HUES48 (cell line): ENCODE measurements at regions not wholly inside any gene's neighbourhood (a gene's known extent, or its start where the extent isn't known, plus 50 kb on each side); places are given as distances from the start of the nearest gene placed in this dataset.
A peak's percentile ranks its signal among the peaks of the same experiment; 100 is the strongest.

Experiments
- H3K27ac ChIP-seq: one replicate; pipeline ENCODE4 v1.7.0; 2013; ENCODE audit warnings: low read depth, low read length, inconsistent platforms
- H3K27me3 ChIP-seq: 2 replicates; pipeline ENCODE4 v1.6.1; 2013; ENCODE audit warnings: mild to moderate bottlenecking, low read length; ENCODE audit not compliant: control insufficient read depth, insufficient read depth
- H3K36me3 ChIP-seq: 2 replicates; pipeline ENCODE4 v1.6.1; 2013; ENCODE audit warnings: low read length; ENCODE audit not compliant: control insufficient read depth, insufficient read depth
- H3K4me1 ChIP-seq: 2 replicates; pipeline ENCODE4 v1.6.1; 2013; ENCODE audit warnings: mild to moderate bottlenecking, low read length; ENCODE audit not compliant: control insufficient read depth, insufficient read depth
- H3K4me3 ChIP-seq: 2 replicates; pipeline ENCODE4 v1.5.1; 2013; ENCODE audit warnings: mild to moderate bottlenecking, low read depth, low read length
- H3K9ac ChIP-seq: 2 replicates; pipeline ENCODE4 v1.6.1; 2013; ENCODE audit warnings: mild to moderate bottlenecking, low read depth, low read length, moderate library complexity
- H3K9me3 ChIP-seq: 2 replicates; pipeline ENCODE4 v1.6.1; 2013; ENCODE audit warnings: low read length; ENCODE audit not compliant: control insufficient read depth, insufficient read depth

GRCh38 chr18:73283032-73283431 is 415.2 kb upstream of the NETO1 start:
- Histone ChIP-seq H3K9ac (no peak overlapping the region), H3K9me3 (no peaks in the 10 kb centered on the region), H3K4me1 (no peaks in the 10 kb centered on the region), H3K4me3 (no peak overlapping the region), H3K36me3 (no peaks in the 10 kb centered on the region), H3K27ac (no peak overlapping the region), H3K27me3 (no peaks in the 10 kb centered on the region)

DNA sequence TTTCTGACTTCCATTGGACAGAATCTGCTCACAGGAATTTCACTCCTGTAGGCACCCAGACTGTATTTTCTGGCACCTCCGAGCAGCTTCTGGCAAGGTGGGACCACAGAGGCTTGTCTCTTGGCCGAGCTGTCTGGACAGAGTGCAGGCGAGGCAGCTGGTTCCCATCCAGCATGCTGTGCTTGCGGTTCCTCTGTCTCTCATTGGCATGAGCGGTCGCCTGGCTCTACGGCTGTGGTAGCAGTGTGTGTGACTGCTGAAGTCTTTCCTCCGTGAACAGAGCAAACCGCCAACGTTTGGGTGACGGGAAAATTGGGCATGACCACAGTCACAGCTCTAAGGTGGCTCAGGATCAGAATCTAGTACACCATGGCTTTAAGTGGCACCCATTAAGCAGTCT is 411.7 kb upstream of the NETO1 start:
- Histone ChIP-seq H3K27me3 (no peaks in the 10 kb centered on the region), H3K4me1 (no peaks in the 10 kb centered on the region), H3K36me3 (no peaks in the 10 kb centered on the region), H3K9ac (no peak overlapping the region), H3K27ac (no peak overlapping the region), H3K9me3 (no peaks in the 10 kb centered on the region), H3K4me3 (no peak overlapping the region)

DNA sequence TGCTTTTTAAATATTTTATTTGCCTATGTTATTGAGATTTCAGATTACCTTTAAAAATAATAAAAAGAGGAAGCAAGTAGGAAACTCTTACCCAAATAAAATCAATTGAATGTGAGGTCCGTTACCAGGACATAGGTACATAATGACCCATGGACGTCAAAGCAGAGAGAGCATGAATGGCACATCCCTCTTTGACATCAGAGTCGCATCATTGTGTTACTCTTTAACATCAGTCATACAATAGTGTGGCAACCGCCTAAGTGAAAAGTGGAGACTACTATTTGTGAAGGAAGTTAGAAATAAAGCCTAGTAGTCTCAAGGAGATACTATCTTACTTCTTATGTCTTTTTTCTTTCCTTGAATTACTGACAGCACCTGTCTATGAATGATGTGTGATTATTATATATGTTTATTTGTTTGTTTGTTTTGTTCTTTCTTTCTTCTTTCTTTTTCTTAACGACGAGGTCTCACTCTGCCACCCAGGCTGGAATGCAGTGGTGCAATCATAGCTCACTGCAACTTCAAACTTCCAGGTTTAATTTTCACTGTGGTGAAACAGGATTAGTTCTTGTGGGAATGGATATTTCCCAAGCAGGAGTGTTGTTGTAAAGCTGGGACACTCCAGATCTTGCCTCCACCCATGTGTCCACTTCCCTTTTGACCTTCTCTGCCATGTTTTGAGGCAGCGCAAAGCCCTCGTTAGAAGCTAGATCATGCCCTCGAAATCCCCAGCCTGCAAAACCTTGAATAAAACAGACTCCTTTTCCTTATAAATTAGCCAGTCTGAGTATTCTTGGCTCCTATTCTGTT is 407.2 kb upstream of the NETO1 start:
- H3K4me3 ChIP-seq: no peak overlapping the region
- H3K36me3 ChIP-seq: no peaks in the 10 kb centered on the region
- H3K27me3 ChIP-seq: no peaks in the 10 kb centered on the region
- H3K9me3 ChIP-seq: no peaks in the 10 kb centered on the region
- H3K9ac ChIP-seq: no peak overlapping the region
- no peaks in the 10 kb centered on the region for H3K4me1 ChIP-seq
- no peak overlapping the region for H3K27ac ChIP-seq

- Histone ChIP-seq H3K4me1 (no peaks in the 10 kb centered on the region), H3K27me3 (no peaks in the 10 kb centered on the region), H3K27ac (no peak overlapping the region), H3K9me3 (no peaks in the 10 kb centered on the region), H3K9ac (no peak overlapping the region), H3K36me3 (no peaks in the 10 kb centered on the region), H3K4me3 (no peak overlapping the region)
Observed at GRCh38 chr18:73270920-73271634, 403.3 kb upstream of the NETO1 start.

- Histone ChIP-seq H3K9ac (no peak overlapping the region), H3K9me3 (no peaks in the 10 kb centered on the region), H3K4me1 (no peaks in the 10 kb centered on the region), H3K27ac (no peak overlapping the region), H3K4me3 (no peak overlapping the region), H3K27me3 (no peaks in the 10 kb centered on the region), H3K36me3 (no peaks in the 10 kb centered on the region)
Observed at GRCh38 chr18:73264562-73264921, 396.8 kb upstream of the NETO1 start.

GRCh38 chr18:73261923-73262322 is 394.1 kb upstream of the NETO1 start:
- Histone ChIP-seq H3K27ac (no peak overlapping the region), H3K27me3 (no peaks in the 10 kb centered on the region), H3K9me3 (no peaks in the 10 kb centered on the region), H3K4me3 (no peak overlapping the region), H3K9ac (no peak overlapping the region), H3K36me3 (no peaks in the 10 kb centered on the region), H3K4me1 (no peaks in the 10 kb centered on the region)

- no peak overlapping the region for H3K9ac ChIP-seq
- no peaks in the 10 kb centered on the region for H3K9me3 ChIP-seq
- no peaks in the 10 kb centered on the region for H3K36me3 ChIP-seq
- no peak overlapping the region for H3K27ac ChIP-seq
- H3K4me3 ChIP-seq: no peak overlapping the region
- no peaks in the 10 kb centered on the region for H3K4me1 ChIP-seq
- H3K27me3 ChIP-seq: no peaks in the 10 kb centered on the region
Observed at GRCh38 chr18:73261243-73261642, 393.5 kb upstream of the NETO1 start.

- Histone ChIP-seq H3K4me1 (no peaks in the 10 kb centered on the region), H3K36me3 (no peaks in the 10 kb centered on the region), H3K27me3 (no peaks in the 10 kb centered on the region), H3K4me3 (no peak overlapping the region), H3K9ac (0 out of 2 replicates have a peak overlapping the region, but pooled peaks have one; percentile 5), H3K27ac (no peak overlapping the region), H3K9me3 (no peaks in the 10 kb centered on the region)
Observed at GRCh38 chr18:73258375-73259087, 390.7 kb upstream of the NETO1 start.

DNA sequence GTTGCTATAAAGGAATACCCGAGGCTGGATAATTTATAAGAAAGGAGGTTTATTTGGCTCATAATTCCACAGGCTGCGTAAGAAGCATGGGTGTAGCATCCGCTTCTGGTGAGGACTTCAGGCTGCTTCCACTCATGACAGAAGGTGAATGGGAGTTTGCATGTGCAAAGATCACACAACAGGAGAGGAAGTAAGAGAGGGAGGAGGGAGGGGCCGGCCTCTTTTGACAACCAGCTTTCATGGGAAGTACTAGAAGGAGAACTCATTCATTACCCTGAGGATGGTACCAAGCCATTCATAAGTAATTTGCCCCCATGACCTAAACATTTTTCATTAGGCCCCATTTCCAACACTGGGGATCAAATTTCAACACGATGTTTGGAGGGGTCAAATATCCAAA is 386.8 kb upstream of the NETO1 start:
- H3K9me3 ChIP-seq: no peaks in the 10 kb centered on the region
- H3K4me3 ChIP-seq: no peak overlapping the region
- H3K36me3 ChIP-seq: no peaks in the 10 kb centered on the region
- H3K27me3 ChIP-seq: no peaks in the 10 kb centered on the region
- no peak overlapping the region for H3K9ac ChIP-seq
- H3K27ac ChIP-seq: no peak overlapping the region
- no peaks in the 10 kb centered on the region for H3K4me1 ChIP-seq

DNA sequence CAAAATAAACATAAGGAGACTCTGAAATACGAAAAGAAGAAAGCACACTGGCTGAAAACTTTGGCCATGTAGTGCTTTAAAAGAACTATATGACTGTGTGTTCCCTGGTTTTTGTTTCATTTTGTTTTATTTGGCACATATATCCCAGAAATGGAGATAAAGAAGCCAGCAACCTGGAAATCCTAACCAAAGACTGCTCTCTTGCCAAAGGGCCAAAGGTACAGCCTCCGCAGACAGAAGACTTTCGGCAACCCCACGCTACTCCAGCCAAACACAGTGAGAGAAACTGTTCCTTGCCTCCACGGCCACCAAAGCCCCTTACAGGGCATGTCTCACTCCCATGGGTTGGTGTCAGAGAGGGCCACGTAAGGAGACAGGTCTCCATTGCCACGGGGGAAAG is 381.2 kb upstream of the NETO1 start:
- Histone ChIP-seq H3K4me1 (peaks cover 6% of the 10 kb centered on the region), H3K36me3 (no peaks in the 10 kb centered on the region; the same call in 1 of the 2 replicates), H3K9me3 (peaks cover 8% of the 10 kb centered on the region), H3K27ac (no peak overlapping the region), H3K27me3 (no peaks in the 10 kb centered on the region), H3K4me3 (no peak overlapping the region), H3K9ac (no peak overlapping the region)

GRCh38 chr18:73246763-73247162 is 379.0 kb upstream of the NETO1 start:
- H3K27ac ChIP-seq: no peak overlapping the region
- H3K27me3 ChIP-seq: no peaks in the 10 kb centered on the region
- peaks cover 6% of the 10 kb centered on the region for H3K4me1 ChIP-seq
- H3K9me3 ChIP-seq: peaks cover 21% of the 10 kb centered on the region
- no peak overlapping the region for H3K9ac ChIP-seq
- H3K4me3 ChIP-seq: no peak overlapping the region
- no peaks in the 10 kb centered on the region; the same call in 1 of the 2 replicates for H3K36me3 ChIP-seq
